ENCODE measurements at regions not wholly inside any gene's neighbourhood (a gene's known extent, or its start where the extent isn't known, plus 50 kb on each side); places are given as distances from the start of the nearest gene placed in this dataset.

- TF ChIP-seq RAD51 (IDR thresholded peaks at IDR 0.05) (no peak), SREBF1 (IDR thresholded peaks at IDR 0.05; ENCODE audit: low read length) (no peak)
These were observed 57.5 kb upstream of the FN1 start (continued) for GRCh38 chr2:215493376-215493775.

GRCh38 chr2:215489288-215489848, 53.5 kb upstream of the FN1 start:
- no peak overlapping the region for H3K27ac ChIP-seq (ENCODE audit: control insufficient read depth, insufficient read depth)
- no peaks in the 10 kb centered on the region for H3K27me3 ChIP-seq (replicated peaks in 1 of 2; ENCODE audit: control insufficient read depth in 2 of 2, insufficient read depth in 2 of 2, low read length in 1 of 2)
- TF ChIP-seq, protein P1, sequence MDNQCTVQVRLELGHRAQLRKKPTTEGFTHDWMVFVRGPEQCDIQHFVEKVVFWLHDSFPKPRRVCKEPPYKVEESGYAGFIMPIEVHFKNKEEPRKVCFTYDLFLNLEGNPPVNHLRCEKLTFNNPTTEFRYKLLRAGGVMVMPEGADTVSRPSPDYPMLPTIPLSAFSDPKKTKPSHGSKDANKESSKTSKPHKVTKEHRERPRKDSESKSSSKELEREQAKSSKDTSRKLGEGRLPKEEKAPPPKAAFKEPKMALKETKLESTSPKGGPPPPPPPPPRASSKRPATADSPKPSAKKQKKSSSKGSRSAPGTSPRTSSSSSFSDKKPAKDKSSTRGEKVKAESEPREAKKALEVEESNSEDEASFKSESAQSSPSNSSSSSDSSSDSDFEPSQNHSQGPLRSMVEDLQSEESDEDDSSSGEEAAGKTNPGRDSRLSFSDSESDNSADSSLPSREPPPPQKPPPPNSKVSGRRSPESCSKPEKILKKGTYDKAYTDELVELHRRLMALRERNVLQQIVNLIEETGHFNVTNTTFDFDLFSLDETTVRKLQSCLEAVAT (IDR thresholded peaks at IDR 0.05) = no peak
- TF ChIP-seq ZBED1 (IDR thresholded peaks at IDR 0.05; ENCODE audit: borderline replicate concordance) = no peak
- TF ChIP-seq WRNIP1 (IDR thresholded peaks at IDR 0.05; ENCODE audit: borderline replicate concordance, low read depth, low read length) = no peak
- TF ChIP-seq STAT3 (IDR thresholded peaks at IDR 0.05; ENCODE audit: low read depth, low read length) = no peak
- TF ChIP-seq MEF2B (IDR thresholded peaks at IDR 0.05; ENCODE audit: partially characterized antibody, poor library complexity, severe bottlenecking) = no peak
- TF ChIP-seq NR2C1 (IDR thresholded peaks at IDR 0.05) = no peak
- TF ChIP-seq, protein P2, sequence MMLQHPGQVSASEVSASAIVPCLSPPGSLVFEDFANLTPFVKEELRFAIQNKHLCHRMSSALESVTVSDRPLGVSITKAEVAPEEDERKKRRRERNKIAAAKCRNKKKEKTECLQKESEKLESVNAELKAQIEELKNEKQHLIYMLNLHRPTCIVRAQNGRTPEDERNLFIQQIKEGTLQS (IDR thresholded peaks at IDR 0.05; ENCODE audit: borderline replicate concordance, extremely low read depth, low read depth, low read length) = no peak
- TF ChIP-seq EZH2 (IDR thresholded peaks at IDR 0.05; ENCODE audit: borderline replicate concordance, control insufficient read depth, low read depth, low read length) = no peak
- TF ChIP-seq SMAD5 (IDR thresholded peaks at IDR 0.05; ENCODE audit: low read depth) = no peak
- TF ChIP-seq FOXK2 (IDR thresholded peaks at IDR 0.05) = no peak
- TF ChIP-seq, protein P3, sequence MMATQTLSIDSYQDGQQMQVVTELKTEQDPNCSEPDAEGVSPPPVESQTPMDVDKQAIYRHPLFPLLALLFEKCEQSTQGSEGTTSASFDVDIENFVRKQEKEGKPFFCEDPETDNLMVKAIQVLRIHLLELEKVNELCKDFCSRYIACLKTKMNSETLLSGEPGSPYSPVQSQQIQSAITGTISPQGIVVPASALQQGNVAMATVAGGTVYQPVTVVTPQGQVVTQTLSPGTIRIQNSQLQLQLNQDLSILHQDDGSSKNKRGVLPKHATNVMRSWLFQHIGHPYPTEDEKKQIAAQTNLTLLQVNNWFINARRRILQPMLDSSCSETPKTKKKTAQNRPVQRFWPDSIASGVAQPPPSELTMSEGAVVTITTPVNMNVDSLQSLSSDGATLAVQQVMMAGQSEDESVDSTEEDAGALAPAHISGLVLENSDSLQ (IDR thresholded peaks at IDR 0.05) = no peak
- TF ChIP-seq CHD1 (IDR thresholded peaks at IDR 0.05; ENCODE audit: low read depth, low read length) = no peak
- TF ChIP-seq ZNF217 (IDR thresholded peaks at IDR 0.05) = no peak
- TF ChIP-seq RELA (IDR thresholded peaks at IDR 0.05; ENCODE audit: borderline replicate concordance, partially characterized antibody) = no peak
- no peak for TF ChIP-seq RCOR1 (conservative IDR thresholded peaks at IDR 0.05; ENCODE audit: low read depth, low read length)
- no peak for TF ChIP-seq PAX5 (IDR thresholded peaks at IDR 0.05; ENCODE audit: borderline replicate concordance, low read depth, low read length)
- no peak for TF ChIP-seq CBFB (IDR thresholded peaks at IDR 0.05; ENCODE audit: low read depth)
- TF ChIP-seq, protein P4, sequence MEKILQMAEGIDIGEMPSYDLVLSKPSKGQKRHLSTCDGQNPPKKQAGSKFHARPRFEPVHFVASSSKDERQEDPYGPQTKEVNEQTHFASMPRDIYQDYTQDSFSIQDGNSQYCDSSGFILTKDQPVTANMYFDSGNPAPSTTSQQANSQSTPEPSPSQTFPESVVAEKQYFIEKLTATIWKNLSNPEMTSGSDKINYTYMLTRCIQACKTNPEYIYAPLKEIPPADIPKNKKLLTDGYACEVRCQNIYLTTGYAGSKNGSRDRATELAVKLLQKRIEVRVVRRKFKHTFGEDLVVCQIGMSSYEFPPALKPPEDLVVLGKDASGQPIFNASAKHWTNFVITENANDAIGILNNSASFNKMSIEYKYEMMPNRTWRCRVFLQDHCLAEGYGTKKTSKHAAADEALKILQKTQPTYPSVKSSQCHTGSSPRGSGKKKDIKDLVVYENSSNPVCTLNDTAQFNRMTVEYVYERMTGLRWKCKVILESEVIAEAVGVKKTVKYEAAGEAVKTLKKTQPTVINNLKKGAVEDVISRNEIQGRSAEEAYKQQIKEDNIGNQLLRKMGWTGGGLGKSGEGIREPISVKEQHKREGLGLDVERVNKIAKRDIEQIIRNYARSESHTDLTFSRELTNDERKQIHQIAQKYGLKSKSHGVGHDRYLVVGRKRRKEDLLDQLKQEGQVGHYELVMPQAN (conservative IDR thresholded peaks at IDR 0.05) = no peak
- H3K4me2 ChIP-seq (ENCODE audit: control insufficient read depth, insufficient read depth) = no peak overlapping the region
- ATAC-seq (no peak), FAIRE-seq (no peak), DNase-seq (ENCODE audit: low read depth, low spot score) (no peak)
- H3K4me1 ChIP-seq (ENCODE audit: control insufficient read depth, insufficient read depth, low read length) = no peaks in the 10 kb centered on the region
- no peak overlapping the region for H3K9ac ChIP-seq (ENCODE audit: control insufficient read depth, insufficient read depth, low read length)
- RAD21 ChIA-PET (ENCODE audit: unreplicated experiment) = no interaction called here
- H2AFZ ChIP-seq (ENCODE audit: control insufficient read depth, low read depth, low read length) = no peak overlapping the region
- H4K20me1 ChIP-seq (ENCODE audit: control insufficient read depth, insufficient read depth) = no peaks in the 10 kb centered on the region
- 23% methylated on average over 3 of the region's 3 CpGs for WGBS (ENCODE audit: insufficient coverage, insufficient replicate concordance, low lambda C conversion rate, missing lambda C conversion rate)
- CTCF ChIA-PET = interaction anchor here (2.7 kb wide), 1 partner anchor 11 kb away, joined by 6 read pairs; no protein-coding TSS in a partner anchor
- in situ Hi-C loops (cut with MboI) = no loop called here
- no TSS peak for BruUV-seq (replicated peaks)
- no peak overlapping the region for H3K4me3 ChIP-seq
- POLR2A ChIA-PET = no interaction called here
- intact Hi-C loops (cut with micrococcal nuclease; ENCODE audit: unreplicated experiment) = no loop called here
- H3K36me3 ChIP-seq (ENCODE audit: control insufficient read depth in 2 of 2, insufficient read depth in 2 of 2, low read length in 1 of 2) = no peaks in the 10 kb centered on the region
- H3K79me2 ChIP-seq (ENCODE audit: control insufficient read depth, insufficient read depth, low read length) = no peaks in the 10 kb centered on the region
- SMC1A ChIA-PET (ENCODE audit: uncharacterized antibody, unreplicated experiment) = interaction anchor here (1.2 kb wide), 2 partner anchors 177 to 322 kb away, joined by 4 to 5 read pairs; no protein-coding TSS in a partner anchor
- no peaks in the 10 kb centered on the region for H3K9me3 ChIP-seq (replicated peaks; ENCODE audit: control insufficient read depth, insufficient read depth, low read length)
